ENCODE measurements at regions not wholly inside any gene's neighbourhood (a gene's known extent, or its start where the extent isn't known, plus 50 kb on each side); places are given as distances from the start of the nearest gene placed in this dataset.

GRCh38 chr21:20822666-20823065 is 175.5 kb upstream of the NCAM2 start:
- H2BK12ac ChIP-seq (ENCODE audit: low read length), result no peak overlapping the region
- no peak overlapping the region for H2BK120ac ChIP-seq (ENCODE audit: insufficient read depth, low read length, poor library complexity)
- H2AFZ ChIP-seq (ENCODE audit: insufficient read depth, low read length, poor library complexity), result no peak overlapping the region
- H3K79me2 ChIP-seq (ENCODE audit: control insufficient read depth, insufficient read depth, low read length, poor library complexity), result no peaks in the 10 kb centered on the region
- H3K79me1 ChIP-seq (ENCODE audit: low read length), result no peaks in the 10 kb centered on the region
- H3K4me2 ChIP-seq (ENCODE audit: low read length), result no peak overlapping the region
- H4K91ac ChIP-seq (ENCODE audit: low read depth, low read length), result no peak overlapping the region
- H2BK5ac ChIP-seq (ENCODE audit: low read depth, low read length, poor library complexity), result no peak overlapping the region
- no peak overlapping the region for H3K23ac ChIP-seq (ENCODE audit: low read length)
- H3K4me1 ChIP-seq (ENCODE audit: control insufficient read depth in 1 of 2, insufficient read depth in 2 of 2, low read length in 2 of 2), result no peaks in the 10 kb centered on the region
- H3K9me3 ChIP-seq (ENCODE audit: insufficient read depth, low read depth, low read length), result no peaks in the 10 kb centered on the region
- H3K27ac ChIP-seq (ENCODE audit: low read depth, low read length), result no peak overlapping the region
- no peak for DNase-seq
- no peaks in the 10 kb centered on the region for H3K27me3 ChIP-seq (ENCODE audit: insufficient read depth, low read length)
- no peak overlapping the region for H3K4me3 ChIP-seq (ENCODE audit: low read depth, low read length)
- no peak overlapping the region for H4K8ac ChIP-seq (ENCODE audit: low read depth, low read length)
- no peak overlapping the region for H3K14ac ChIP-seq (ENCODE audit: low read length)
- no CpG with 5 or more reads among the region's 2 CpGs for whole genome bisulfite sequencing (ENCODE audit: extremely low coverage, insufficient coverage, insufficient read length)
- no peaks in the 10 kb centered on the region for H3K36me3 ChIP-seq (ENCODE audit: control insufficient read depth in 1 of 2, insufficient read depth in 2 of 2, low read length in 2 of 2)
- H3K18ac ChIP-seq (ENCODE audit: low read length), result no peak overlapping the region
- H4K12ac ChIP-seq (ENCODE audit: low read depth, low read length), result no peak overlapping the region
- H3K4ac ChIP-seq (ENCODE audit: low read depth, low read length), result no peak overlapping the region
- H2AK5ac ChIP-seq (ENCODE audit: low read length), result no peak overlapping the region
- H3K9ac ChIP-seq (ENCODE audit: low read length), result no peak overlapping the region

- Histone ChIP-seq H2BK5ac (ENCODE audit: low read depth, low read length, poor library complexity) (no peak overlapping the region), H3K23ac (ENCODE audit: low read length) (no peak overlapping the region), H4K91ac (ENCODE audit: low read depth, low read length) (no peak overlapping the region), H2AK5ac (ENCODE audit: low read length) (no peak overlapping the region), H3K18ac (ENCODE audit: low read length) (no peak overlapping the region), H3K27me3 (ENCODE audit: insufficient read depth, low read length) (no peaks in the 10 kb centered on the region), H4K8ac (ENCODE audit: low read depth, low read length) (no peak overlapping the region), H3K36me3 (ENCODE audit: control insufficient read depth in 1 of 2, insufficient read depth in 2 of 2, low read length in 2 of 2) (no peaks in the 10 kb centered on the region), H3K14ac (ENCODE audit: low read length) (no peak overlapping the region), H3K4me3 (ENCODE audit: low read depth, low read length) (no peak overlapping the region), H3K27ac (ENCODE audit: low read depth, low read length) (no peak overlapping the region), H2BK12ac (ENCODE audit: low read length) (no peak overlapping the region), H4K12ac (ENCODE audit: low read depth, low read length) (no peak overlapping the region), H3K79me1 (ENCODE audit: low read length) (no peaks in the 10 kb centered on the region), H3K79me2 (ENCODE audit: control insufficient read depth, insufficient read depth, low read length, poor library complexity) (no peaks in the 10 kb centered on the region), H3K4me1 (ENCODE audit: control insufficient read depth in 1 of 2, insufficient read depth in 2 of 2, low read length in 2 of 2) (no peaks in the 10 kb centered on the region), H3K4ac (ENCODE audit: low read depth, low read length) (no peak overlapping the region), H3K9ac (ENCODE audit: low read length) (no peak overlapping the region), H3K4me2 (ENCODE audit: low read length) (no peak overlapping the region), H2AFZ (ENCODE audit: insufficient read depth, low read length, poor library complexity) (no peak overlapping the region), H2BK120ac (ENCODE audit: insufficient read depth, low read length, poor library complexity) (no peak overlapping the region), H3K9me3 (ENCODE audit: insufficient read depth, low read depth, low read length) (no peaks in the 10 kb centered on the region)
- DNase-seq, result no peak
- WGBS (ENCODE audit: extremely low coverage, insufficient coverage, insufficient read length), result no CpG with 5 or more reads among the region's 2 CpGs
Observed at GRCh38 chr21:20852866-20853265, 145.3 kb upstream of the NCAM2 start.

GRCh38 chr21:20856926-20857325 is 141.3 kb upstream of the NCAM2 start:
- no peaks in the 10 kb centered on the region for H3K9me3 ChIP-seq (ENCODE audit: insufficient read depth, low read depth, low read length)
- no peak overlapping the region for H2BK12ac ChIP-seq (ENCODE audit: low read length)
- H3K4me3 ChIP-seq (ENCODE audit: low read depth, low read length), result no peak overlapping the region

GRCh38 chr21:20874202-20874601 is 124.0 kb upstream of the NCAM2 start:
- Histone ChIP-seq H2AFZ (ENCODE audit: insufficient read depth, low read length, poor library complexity) (no peak overlapping the region), H2BK5ac (ENCODE audit: low read depth, low read length, poor library complexity) (no peak overlapping the region), H3K23ac (ENCODE audit: low read length) (no peak overlapping the region), H3K4me1 (ENCODE audit: control insufficient read depth in 1 of 2, insufficient read depth in 2 of 2, low read length in 2 of 2) (no peaks in the 10 kb centered on the region), H3K27ac (ENCODE audit: low read depth, low read length) (no peak overlapping the region), H3K9me3 (ENCODE audit: insufficient read depth, low read depth, low read length) (no peaks in the 10 kb centered on the region), H3K4me3 (ENCODE audit: low read depth, low read length) (no peak overlapping the region), H3K79me1 (ENCODE audit: low read length) (no peaks in the 10 kb centered on the region), H3K27me3 (ENCODE audit: insufficient read depth, low read length) (no peaks in the 10 kb centered on the region), H3K18ac (ENCODE audit: low read length) (no peak overlapping the region), H3K4me2 (ENCODE audit: low read length) (no peak overlapping the region), H2BK120ac (ENCODE audit: insufficient read depth, low read length, poor library complexity) (no peak overlapping the region), H3K4ac (ENCODE audit: low read depth, low read length) (no peak overlapping the region), H2BK12ac (ENCODE audit: low read length) (no peak overlapping the region), H4K12ac (ENCODE audit: low read depth, low read length) (no peak overlapping the region), H4K91ac (ENCODE audit: low read depth, low read length) (no peak overlapping the region), H2AK5ac (ENCODE audit: low read length) (no peak overlapping the region), H3K36me3 (ENCODE audit: control insufficient read depth in 1 of 2, insufficient read depth in 2 of 2, low read length in 2 of 2) (no peaks in the 10 kb centered on the region), H4K8ac (ENCODE audit: low read depth, low read length) (no peak overlapping the region), H3K79me2 (ENCODE audit: control insufficient read depth, insufficient read depth, low read length, poor library complexity) (no peaks in the 10 kb centered on the region), H3K9ac (ENCODE audit: low read length) (no peak overlapping the region), H3K14ac (ENCODE audit: low read length) (no peak overlapping the region)
- WGBS (ENCODE audit: extremely low coverage, insufficient coverage, insufficient read length), result no CpG with 5 or more reads among the region's 1 CpG
- DNase-seq, result no peak

More at GRCh38 chr21:20856926-20857325, 141.3 kb upstream of the NCAM2 start:
- WGBS (ENCODE audit: extremely low coverage, insufficient coverage, insufficient read length), result no CpG with 5 or more reads among the region's 5 CpGs
- Histone ChIP-seq H3K36me3 (ENCODE audit: control insufficient read depth in 1 of 2, insufficient read depth in 2 of 2, low read length in 2 of 2) (no peaks in the 10 kb centered on the region), H3K79me1 (ENCODE audit: low read length) (no peaks in the 10 kb centered on the region), H4K12ac (ENCODE audit: low read depth, low read length) (no peak overlapping the region), H2AK5ac (ENCODE audit: low read length) (no peak overlapping the region), H2BK5ac (ENCODE audit: low read depth, low read length, poor library complexity) (no peak overlapping the region), H3K18ac (ENCODE audit: low read length) (no peak overlapping the region), H3K4me1 (ENCODE audit: control insufficient read depth in 1 of 2, insufficient read depth in 2 of 2, low read length in 2 of 2) (no peaks in the 10 kb centered on the region), H3K27ac (ENCODE audit: low read depth, low read length) (no peak overlapping the region), H3K9ac (ENCODE audit: low read length) (no peak overlapping the region), H3K4ac (ENCODE audit: low read depth, low read length) (no peak overlapping the region), H4K91ac (ENCODE audit: low read depth, low read length) (no peak overlapping the region), H3K79me2 (ENCODE audit: control insufficient read depth, insufficient read depth, low read length, poor library complexity) (no peaks in the 10 kb centered on the region), H2BK120ac (ENCODE audit: insufficient read depth, low read length, poor library complexity) (no peak overlapping the region), H3K23ac (ENCODE audit: low read length) (no peak overlapping the region), H3K4me2 (ENCODE audit: low read length) (no peak overlapping the region), H4K8ac (ENCODE audit: low read depth, low read length) (no peak overlapping the region), H3K14ac (ENCODE audit: low read length) (no peak overlapping the region), H3K27me3 (ENCODE audit: insufficient read depth, low read length) (no peaks in the 10 kb centered on the region), H2AFZ (ENCODE audit: insufficient read depth, low read length, poor library complexity) (no peak overlapping the region)
- DNase-seq, result no peak
